H9 (cell line): ENCODE measurements at regions not wholly inside any gene's neighbourhood (a gene's known extent, or its start where the extent isn't known, plus 50 kb on each side); places are given as distances from the start of the nearest gene placed in this dataset.

Experiments
- DNase-seq: peaks from one replicate; pipeline ENCODE4 v3.0.0-alpha.2; 2017
- H2AFZ ChIP-seq: one replicate; pipeline ENCODE4 v1.6.1; 2013; ENCODE audit warnings: mild to moderate bottlenecking, low read length, control low read depth, moderate library complexity
- H2AK5ac ChIP-seq: 2 replicates; pipeline ENCODE4 v1.6.1; 2013; ENCODE audit warnings: low read length, control low read depth, mixed read lengths; ENCODE audit not compliant: insufficient read length
- H2BK120ac ChIP-seq: one replicate; pipeline ENCODE4 v1.6.1; 2013; ENCODE audit warnings: low read depth, mild to moderate bottlenecking, low read length, control low read depth, inconsistent platforms; ENCODE audit not compliant: poor library complexity, severe bottlenecking
- H2BK12ac ChIP-seq: 2 replicates; pipeline ENCODE4 v1.6.1; 2013; ENCODE audit warnings: low read length, control low read depth, mixed read lengths, low read depth; ENCODE audit not compliant: insufficient read length
- H2BK15ac ChIP-seq: 2 replicates; pipeline ENCODE4 v1.6.1; 2013; ENCODE audit warnings: low read depth, low read length, control low read depth
- H2BK20ac ChIP-seq: one replicate; pipeline ENCODE4 v1.6.1; 2013; ENCODE audit warnings: low read depth, mild to moderate bottlenecking, low read length, control low read depth, inconsistent platforms; ENCODE audit not compliant: poor library complexity, severe bottlenecking
- H2BK5ac ChIP-seq: 2 replicates; pipeline ENCODE4 v1.6.1; 2013; ENCODE audit warnings: low read length, control low read depth, mixed read lengths; ENCODE audit not compliant: insufficient read length
- H3K14ac ChIP-seq: 2 replicates; pipeline ENCODE4 v1.6.1; 2013; ENCODE audit warnings: low read length, control low read depth; ENCODE audit not compliant: insufficient read depth
- H3K18ac ChIP-seq: 2 replicates; pipeline ENCODE4 v1.6.1; 2013; ENCODE audit warnings: low read depth, mild to moderate bottlenecking, mixed read lengths, low read length, control low read depth; ENCODE audit not compliant: insufficient read length
- H3K23ac ChIP-seq: 2 replicates; pipeline ENCODE4 v1.6.1; 2013; ENCODE audit warnings: low read length, control low read depth, mixed read lengths, low read depth; ENCODE audit not compliant: insufficient read length
- H3K23me2 ChIP-seq: 2 replicates; pipeline ENCODE4 v1.6.1; 2013; ENCODE audit warnings: low read depth, mild to moderate bottlenecking, mixed read lengths, low read length, control low read depth; ENCODE audit not compliant: insufficient read length, poor library complexity, severe bottlenecking
- H3K27ac ChIP-seq: 2 replicates; pipeline ENCODE4 v1.5.1; 2013; ENCODE audit warnings: low read length, control low read depth, mixed read lengths, low read depth; ENCODE audit not compliant: insufficient read length
- H3K27me3 ChIP-seq: 2 replicates; pipeline ENCODE4 v1.6.1; 2013; ENCODE audit warnings: low read length, control low read depth, inconsistent platforms; ENCODE audit not compliant: insufficient read depth
- H3K4ac ChIP-seq: 2 replicates; pipeline ENCODE4 v1.6.1; 2013; ENCODE audit warnings: low read depth, mild to moderate bottlenecking, control low read depth, inconsistent platforms, low read length, moderate library complexity
- H3K4me1 ChIP-seq: 2 replicates; pipeline ENCODE4 v1.6.1; 2013; ENCODE audit warnings: low read length, control low read depth, inconsistent platforms; ENCODE audit not compliant: insufficient read depth
- H3K4me2 ChIP-seq: 2 replicates; pipeline ENCODE4 v1.6.1; 2013; ENCODE audit warnings: low read length, control low read depth, mixed read lengths; ENCODE audit not compliant: insufficient read length, insufficient read depth
- H3K56ac ChIP-seq: 2 replicates; pipeline ENCODE4 v1.6.1; 2013; ENCODE audit warnings: low read depth, mild to moderate bottlenecking, mixed read lengths, low read length, control low read depth; ENCODE audit not compliant: insufficient read length
- H3K79me1 ChIP-seq: 2 replicates; pipeline ENCODE4 v1.6.1; 2013; ENCODE audit warnings: low read depth, mild to moderate bottlenecking, moderate library complexity, low read length, control low read depth, inconsistent platforms; ENCODE audit not compliant: insufficient read depth, poor library complexity, severe bottlenecking
- H3K79me2 ChIP-seq: 2 replicates; pipeline ENCODE4 v1.6.1; 2013; ENCODE audit warnings: low read length, control low read depth, inconsistent platforms; ENCODE audit not compliant: insufficient read depth
- H3K9ac ChIP-seq: 2 replicates; pipeline ENCODE4 v1.6.1; 2013; ENCODE audit warnings: low read length, control low read depth, mixed read lengths; ENCODE audit not compliant: insufficient read length; ENCODE audit errors: extremely low read depth
- H3K9me3 ChIP-seq: one replicate; pipeline ENCODE4 v1.6.1; 2013; ENCODE audit warnings: low read depth, low read length, inconsistent platforms; ENCODE audit not compliant: control insufficient read depth
- H3T11ph ChIP-seq: one replicate; pipeline ENCODE4 v1.6.1; 2013; ENCODE audit warnings: mild to moderate bottlenecking, low read length, control low read depth, inconsistent platforms
- H4K20me1 ChIP-seq: one replicate; pipeline ENCODE4 v1.6.1; 2013; ENCODE audit not compliant: control insufficient read depth, insufficient read length, insufficient read depth
- H4K5ac ChIP-seq: 2 replicates; pipeline ENCODE4 v1.6.1; 2013; ENCODE audit warnings: low read depth, mild to moderate bottlenecking, mixed read lengths, low read length, control low read depth; ENCODE audit not compliant: insufficient read length
- H4K8ac ChIP-seq: replicated peaks from 2 replicates; pipeline ENCODE4 v1.6.1; 2013; ENCODE audit warnings: low read length, control low read depth, mixed read lengths, low read depth; ENCODE audit not compliant: insufficient read length
- H4K91ac ChIP-seq: 2 replicates; pipeline ENCODE4 v1.6.1; 2013; ENCODE audit warnings: low read depth, mild to moderate bottlenecking, moderate library complexity, mixed read lengths, low read length, control low read depth; ENCODE audit not compliant: insufficient read length
- H3K27ac Mint-ChIP-seq, 3 experiments: 2 replicates in 2 of 3; 3 replicates in 1 of 3; pipeline ENCODE4 v1.8.0; 2020 to 2021; ENCODE audit warnings: mixed read lengths in 3 of 3, mild to moderate bottlenecking in 1 of 3, moderate library complexity in 1 of 3
- H3K27me3 Mint-ChIP-seq: 2 replicates; pipeline ENCODE4 v1.8.0; 2021; ENCODE audit warnings: low read depth, mild to moderate bottlenecking, moderate library complexity, mixed read lengths
- H3K36me3 Mint-ChIP-seq, 3 experiments: 2 replicates in 2 of 3; 3 replicates in 1 of 3; pipeline ENCODE4 v1.8.0; 2020 to 2021; ENCODE audit warnings: low read depth in 3 of 3, mixed read lengths in 3 of 3; ENCODE audit not compliant: insufficient read depth in 1 of 3
- H3K4me1 Mint-ChIP-seq, 2 experiments: 2 replicates each; pipeline ENCODE4 v1.8.0; 2020; ENCODE audit warnings: mixed read lengths in 2 of 2
- H3K4me3 Mint-ChIP-seq, 2 experiments: 2 replicates in 1 of 2; 3 replicates in 1 of 2; pipeline ENCODE4 v1.8.0; 2020 to 2021; ENCODE audit warnings: mild to moderate bottlenecking in 2 of 2, mixed read lengths in 2 of 2, moderate library complexity in 1 of 2
- H3K9me3 Mint-ChIP-seq, 2 experiments: 2 replicates in 1 of 2; 3 replicates in 1 of 2; pipeline ENCODE4 v1.8.0; 2020; ENCODE audit warnings: mild to moderate bottlenecking in 2 of 2, mixed read lengths in 2 of 2, moderate library complexity in 1 of 2
- WGBS: extraction: QIAGEN DNeasy Blood & Tissue Kit; methylation state at CpG from one replicate; pipeline ENCODE4 v1.1.7; 2013; ENCODE audit warnings: missing lambda C conversion rate, low lambda C conversion rate, mixed read lengths; ENCODE audit not compliant: insufficient read length; ENCODE audit errors: extremely low coverage; 5-methylcytosine and 5-hydroxymethylcytosine counted together
- TF ChIP-seq, protein P1 (sequence below): fragments of 200-600 bp; sonication (generic); conservative IDR thresholded peaks from 3 replicates; pipeline ENCODE4 v1.8.0; 2021; ENCODE audit warnings: antibody characterized with exemption, mild to moderate bottlenecking

- no peak overlapping the region for H3K23ac ChIP-seq
- H4K20me1 ChIP-seq: no peaks in the 10 kb centered on the region
- H3K4ac ChIP-seq: no peak overlapping the region
- no CpG with 5 or more reads among the region's 7 CpGs for WGBS
- Mint-ChIP-seq H3K27me3 (no peaks in the 10 kb centered on the region), H3K4me3 (no peak overlapping the region), H3K36me3 (no peaks in the 10 kb centered on the region), H3K4me1 (no peaks in the 10 kb centered on the region), H3K27ac (no peak overlapping the region), H3K9me3 (no peaks in the 10 kb centered on the region; a peak in 1 of 5 replicates)
- no peak overlapping the region for H2BK5ac ChIP-seq
- no peak overlapping the region for H2BK20ac ChIP-seq
- H3K56ac ChIP-seq: no peak overlapping the region
- no peak overlapping the region for H4K5ac ChIP-seq
- no peak overlapping the region for H3K14ac ChIP-seq
- TF ChIP-seq, protein P1, sequence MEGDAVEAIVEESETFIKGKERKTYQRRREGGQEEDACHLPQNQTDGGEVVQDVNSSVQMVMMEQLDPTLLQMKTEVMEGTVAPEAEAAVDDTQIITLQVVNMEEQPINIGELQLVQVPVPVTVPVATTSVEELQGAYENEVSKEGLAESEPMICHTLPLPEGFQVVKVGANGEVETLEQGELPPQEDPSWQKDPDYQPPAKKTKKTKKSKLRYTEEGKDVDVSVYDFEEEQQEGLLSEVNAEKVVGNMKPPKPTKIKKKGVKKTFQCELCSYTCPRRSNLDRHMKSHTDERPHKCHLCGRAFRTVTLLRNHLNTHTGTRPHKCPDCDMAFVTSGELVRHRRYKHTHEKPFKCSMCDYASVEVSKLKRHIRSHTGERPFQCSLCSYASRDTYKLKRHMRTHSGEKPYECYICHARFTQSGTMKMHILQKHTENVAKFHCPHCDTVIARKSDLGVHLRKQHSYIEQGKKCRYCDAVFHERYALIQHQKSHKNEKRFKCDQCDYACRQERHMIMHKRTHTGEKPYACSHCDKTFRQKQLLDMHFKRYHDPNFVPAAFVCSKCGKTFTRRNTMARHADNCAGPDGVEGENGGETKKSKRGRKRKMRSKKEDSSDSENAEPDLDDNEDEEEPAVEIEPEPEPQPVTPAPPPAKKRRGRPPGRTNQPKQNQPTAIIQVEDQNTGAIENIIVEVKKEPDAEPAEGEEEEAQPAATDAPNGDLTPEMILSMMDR: no peak
- H3K27me3 ChIP-seq: no peaks in the 10 kb centered on the region
- H2BK120ac ChIP-seq: no peak overlapping the region
- no peak overlapping the region for H3K4me2 ChIP-seq
- H2AK5ac ChIP-seq: no peak overlapping the region
- no peak overlapping the region for H3K18ac ChIP-seq
- H2AFZ ChIP-seq: no peak overlapping the region
- no peaks in the 10 kb centered on the region for H3K23me2 ChIP-seq
- no peak overlapping the region for H3K27ac ChIP-seq
- H3K4me1 ChIP-seq: no peaks in the 10 kb centered on the region
- DNase-seq: no peak
- H2BK15ac ChIP-seq: no peak overlapping the region
- H3K79me2 ChIP-seq: no peaks in the 10 kb centered on the region
- no peak overlapping the region for H3T11ph ChIP-seq
- no peaks in the 10 kb centered on the region for H3K79me1 ChIP-seq
- H4K8ac ChIP-seq: no peak overlapping the region
- H3K9ac ChIP-seq: no peak overlapping the region
- no peak overlapping the region for H4K91ac ChIP-seq
- no peaks in the 10 kb centered on the region for H3K9me3 ChIP-seq
- no peak overlapping the region for H2BK12ac ChIP-seq
Observed at GRCh38 chr13:105509981-105510762, 1025.3 kb downstream of the EFNB2 start.
